GM12874 (cell line): ENCODE measurements at regions not wholly inside any gene's neighbourhood (a gene's known extent, or its start where the extent isn't known, plus 50 kb on each side); places are given as distances from the start of the nearest gene placed in this dataset.

Source experiments
- TF ChIP-seq, protein P1 (sequence below): IDR thresholded peaks from 2 replicates; pipeline ENCODE4 v1.5.1; 2011; ENCODE audit warnings: low read depth, mild to moderate bottlenecking, control low read depth, low read length, moderate library complexity; ENCODE audit not compliant: insufficient read depth

- TF ChIP-seq, protein P1, sequence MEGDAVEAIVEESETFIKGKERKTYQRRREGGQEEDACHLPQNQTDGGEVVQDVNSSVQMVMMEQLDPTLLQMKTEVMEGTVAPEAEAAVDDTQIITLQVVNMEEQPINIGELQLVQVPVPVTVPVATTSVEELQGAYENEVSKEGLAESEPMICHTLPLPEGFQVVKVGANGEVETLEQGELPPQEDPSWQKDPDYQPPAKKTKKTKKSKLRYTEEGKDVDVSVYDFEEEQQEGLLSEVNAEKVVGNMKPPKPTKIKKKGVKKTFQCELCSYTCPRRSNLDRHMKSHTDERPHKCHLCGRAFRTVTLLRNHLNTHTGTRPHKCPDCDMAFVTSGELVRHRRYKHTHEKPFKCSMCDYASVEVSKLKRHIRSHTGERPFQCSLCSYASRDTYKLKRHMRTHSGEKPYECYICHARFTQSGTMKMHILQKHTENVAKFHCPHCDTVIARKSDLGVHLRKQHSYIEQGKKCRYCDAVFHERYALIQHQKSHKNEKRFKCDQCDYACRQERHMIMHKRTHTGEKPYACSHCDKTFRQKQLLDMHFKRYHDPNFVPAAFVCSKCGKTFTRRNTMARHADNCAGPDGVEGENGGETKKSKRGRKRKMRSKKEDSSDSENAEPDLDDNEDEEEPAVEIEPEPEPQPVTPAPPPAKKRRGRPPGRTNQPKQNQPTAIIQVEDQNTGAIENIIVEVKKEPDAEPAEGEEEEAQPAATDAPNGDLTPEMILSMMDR = no peak
Measured at GRCh38 chr10:3723766-3724165, 61.2 kb downstream of the KLF6 start.

DNA sequence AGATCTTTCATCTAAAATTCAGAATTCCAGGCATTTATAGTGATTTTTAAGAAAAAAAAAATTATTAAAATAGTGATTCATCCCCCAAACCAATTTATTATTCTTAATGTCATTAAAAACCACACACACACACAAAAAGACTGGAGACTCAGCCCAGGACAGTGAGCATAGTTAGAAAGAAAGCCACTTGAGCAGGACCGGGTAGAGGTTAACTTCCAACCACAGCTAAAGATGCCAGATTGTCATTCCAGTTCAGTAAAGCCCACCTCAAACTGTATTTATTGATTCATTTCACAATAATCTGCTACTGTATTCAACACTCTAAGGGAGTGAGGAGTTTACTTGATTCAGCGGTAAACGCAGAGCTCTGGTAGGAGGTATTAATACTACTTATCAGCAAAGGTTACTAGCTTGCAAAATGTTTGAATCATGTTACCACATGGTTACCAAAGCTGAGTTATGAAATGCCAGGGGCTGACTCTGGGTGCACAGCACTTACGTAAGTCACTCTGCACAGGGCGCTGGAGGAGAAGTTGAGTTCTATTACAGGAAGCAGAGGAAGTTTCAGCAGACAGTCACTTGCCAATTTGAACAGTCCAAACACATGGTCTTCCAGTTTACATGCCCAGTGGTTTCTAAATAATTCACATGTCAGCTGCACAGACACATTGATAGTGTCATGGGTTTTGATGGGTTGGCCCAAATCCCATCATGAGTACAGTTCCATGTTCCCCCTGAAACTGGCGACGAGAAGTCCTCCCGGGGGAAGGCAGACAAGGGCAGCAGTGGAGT lies 64.6 kb downstream of the KLF6 start:
- TF ChIP-seq, protein P1 = no peak

GRCh38 chr10:3719024-3719843 lies 65.8 kb downstream of the KLF6 start:
- TF ChIP-seq, protein P1 = no peak

- TF ChIP-seq, protein P1 = no peak
Measured at GRCh38 chr10:3716093-3716492, 68.9 kb downstream of the KLF6 start.

DNA sequence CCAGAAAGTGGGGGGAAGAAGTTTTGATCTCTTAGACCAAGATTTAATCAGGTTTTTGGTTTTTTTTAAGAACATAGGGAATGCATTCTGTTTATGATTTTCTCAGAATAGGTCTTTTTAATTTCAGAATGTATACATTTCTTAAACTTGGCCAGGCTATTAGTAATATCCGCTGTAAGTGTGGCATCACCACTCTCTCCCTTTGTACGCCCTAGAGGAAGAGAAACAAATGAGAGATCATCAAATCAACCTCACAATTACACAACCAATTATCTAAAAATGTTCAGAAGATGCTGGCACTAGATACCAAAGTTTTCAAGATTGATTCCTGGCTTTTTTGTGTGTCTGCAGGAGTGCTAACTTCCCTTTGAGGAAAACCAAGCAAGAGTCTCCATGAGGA lies 70.0 kb downstream of the KLF6 start:
- TF ChIP-seq, protein P1 = no peak

DNA sequence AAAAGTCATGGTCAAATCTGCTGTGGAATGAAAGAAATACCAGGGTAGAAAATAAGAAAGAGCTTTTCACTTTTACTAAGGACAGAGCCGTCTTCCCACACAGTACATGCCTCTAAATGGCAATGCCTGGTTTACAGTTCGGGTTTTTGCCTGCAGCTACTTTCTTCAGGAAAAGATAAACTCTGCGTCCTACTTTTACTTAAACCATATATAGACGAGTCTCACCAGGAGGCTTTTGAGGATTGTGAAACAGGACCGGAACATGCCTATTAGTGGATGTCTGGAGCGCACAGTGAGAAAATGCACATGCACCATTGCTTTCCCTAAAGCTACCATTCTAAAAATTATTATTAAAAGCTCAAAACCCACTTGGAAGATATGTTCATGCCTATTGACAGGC lies 70.5 kb downstream of the KLF6 start:
- TF ChIP-seq, protein P1 = no peak

DNA sequence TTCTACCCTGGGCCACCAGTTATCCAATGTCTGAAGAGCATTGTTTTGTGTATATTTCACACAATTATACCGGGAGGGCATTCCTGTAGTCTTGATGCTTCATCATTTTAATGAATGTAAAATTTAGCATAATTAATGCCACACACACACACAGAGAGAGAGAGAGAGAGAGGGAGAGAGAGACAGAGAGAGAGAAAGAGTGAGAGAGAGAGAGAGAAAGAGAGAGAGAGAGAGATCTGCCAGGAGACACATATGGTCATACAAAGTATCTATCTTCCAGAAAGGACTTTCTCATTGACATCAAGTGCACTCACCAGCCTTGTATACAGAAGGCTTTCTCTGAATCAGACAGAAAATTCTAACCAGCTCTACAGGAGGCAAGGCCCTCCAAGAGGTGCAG lies 72.3 kb downstream of the KLF6 start:
- TF ChIP-seq, protein P1 = no peak
